Transverse colon (tissue), 4 donors: ENCODE measurements at regions not wholly inside any gene's neighbourhood (a gene's known extent, or its start where the extent isn't known, plus 50 kb on each side); places are given as distances from the start of the nearest gene placed in this dataset.

ENCODE experiments used
- DNase-seq: peaks from one replicate; pipeline ENCODE4 v3.0.0-alpha.2; 2019
- H3K27ac ChIP-seq, 4 donors: fragments of 200-600 bp; sonication (generic); 2 replicates each; pipeline ENCODE4 v1.5.1; 2016 to 2018; ENCODE audit warnings: inconsistent platforms in 4 of 4
- H3K27me3 ChIP-seq: fragments of 200-600 bp; sonication (generic); 2 replicates; pipeline ENCODE4 v1.5.1; 2017; ENCODE audit warnings: inconsistent platforms
- H3K36me3 ChIP-seq, 4 donors: fragments of 200-600 bp; sonication (generic); 2 replicates each; pipeline ENCODE4 v1.5.1; 2017 to 2019; ENCODE audit warnings: inconsistent platforms in 4 of 4
- H3K4me1 ChIP-seq, 4 donors: fragments of 200-600 bp; sonication (generic); 2 replicates each; pipeline ENCODE4 v1.5.1; 2017 to 2020; ENCODE audit warnings: inconsistent platforms in 4 of 4
- H3K4me3 ChIP-seq, 4 donors: fragments of 200-600 bp; sonication (generic); 1 replicate in 1 of 4; 2 replicates in 3 of 4; pipeline versions ENCODE4 v1.5.1 to v1.6.1; 2017 to 2019; ENCODE audit warnings: inconsistent platforms in 4 of 4
- H3K9me3 ChIP-seq, 2 donors: fragments of 200-600 bp; sonication (generic); 2 replicates each; pipeline ENCODE4 v1.5.1; 2017 to 2019; ENCODE audit warnings: inconsistent platforms in 2 of 2
- CTCF ChIP-seq, 5 experiments: fragments of 200-600 bp in 3 of 5; fragments of 450-650 bp in 2 of 5; sonication (generic) in 3 of 5; IDR thresholded peaks; 1 replicate in 2 of 5; 2 replicates in 3 of 5; pipeline ENCODE4 v1.5.1; 2016 to 2017; ENCODE audit warnings: antibody characterized with exemption in 5 of 5, inconsistent platforms in 3 of 5, mild to moderate bottlenecking in 2 of 5, moderate library complexity in 1 of 5
- EP300 ChIP-seq: sonication (generic); formaldehyde crosslinking; IDR thresholded peaks from one replicate; pipeline ENCODE4 v1.6.1; 2017; ENCODE audit warnings: antibody characterized with exemption, low read depth
- POLR2A ChIP-seq: fragments of 450-650 bp; IDR thresholded peaks from one replicate; pipeline ENCODE4 v1.6.1; 2016; ENCODE audit warnings: antibody characterized with exemption, mild to moderate bottlenecking, moderate library complexity
- POLR2AphosphoS5 ChIP-seq, 3 donors: sonication (generic); formaldehyde crosslinking; IDR thresholded peaks; one replicate each; pipeline ENCODE4 v1.6.1; 2016; ENCODE audit warnings: antibody characterized with exemption in 3 of 3
- WGBS, 2 donors: methylation state at CpG; one replicate each; pipeline ENCODE4 v1.1.5; 2018; ENCODE audit warnings: low coverage in 1 of 2; 5-methylcytosine and 5-hydroxymethylcytosine counted together
- in situ Hi-C, 4 donors: fragments of 200-750 bp; cut with MboI; loops; one replicate each; pipeline versions ENCODE4 v1.15.0 to v1.15.1; 2017; ENCODE audit warnings: low sequenced_read_pairs in 3 of 4, low pct_ligation_motif_present in 1 of 4, low pct_unique_long_range_greater_than_20kb in 1 of 4
- intact Hi-C: fragments of 100-400 bp; cut with DNase I; formaldehyde crosslinking; loops from one replicate; pipeline ENCODE4 v1.15.1; 2023; ENCODE audit warnings: low total_unique reads

DNA sequence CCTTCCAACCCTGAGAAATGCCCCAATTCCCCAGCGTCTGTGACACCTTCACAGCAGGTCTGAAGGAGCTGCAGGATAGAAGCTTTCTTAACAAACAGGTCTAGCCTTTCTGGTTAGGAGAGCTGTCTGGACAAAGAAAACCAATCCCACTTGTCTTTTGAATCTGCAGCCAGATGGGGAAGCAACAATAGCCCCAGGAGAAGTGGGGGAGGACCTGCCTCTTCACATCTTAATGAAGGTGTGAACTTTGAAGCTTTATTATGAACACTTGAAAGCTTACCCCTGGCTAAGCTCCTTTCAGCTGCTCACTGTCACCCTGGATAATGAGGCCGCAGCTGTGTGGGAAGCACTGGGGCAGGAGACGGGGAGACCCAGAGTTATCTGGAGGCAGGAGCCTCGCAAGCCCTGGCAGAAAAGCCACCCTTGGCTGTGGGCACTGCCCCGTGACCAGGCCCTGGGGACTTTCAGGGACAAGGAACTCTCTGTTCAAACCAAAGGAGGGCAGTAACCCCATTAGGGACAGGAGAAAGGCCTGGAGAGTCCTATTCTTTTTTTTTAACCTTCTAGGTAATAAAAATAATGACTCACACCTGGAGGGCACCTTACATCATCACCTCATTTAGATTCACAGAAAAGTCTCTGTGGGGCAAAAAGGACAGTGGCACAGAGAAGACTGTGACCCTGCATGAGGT is 151.8 kb upstream of the RAD23B start:
- in situ Hi-C loops: no loop called here
- Histone ChIP-seq H3K27me3 (no peaks in the 10 kb centered on the region), H3K9me3 (no peaks in the 10 kb centered on the region), H3K36me3 (no peaks in the 10 kb centered on the region), H3K27ac (no peak overlapping the region), H3K4me1 (peaks cover 0 to 8% (median 0%) of the 10 kb centered on the region in 4 donors), H3K4me3 (no peak overlapping the region)
- intact Hi-C loops: no loop called here
- no peak for DNase-seq
- 69 to 78% methylated on average over 5 of the region's 5 CpGs for WGBS, 2 donors
- no peak for TF ChIP-seq POLR2AphosphoS5 (IDR thresholded peaks at IDR 0.05)

DNA sequence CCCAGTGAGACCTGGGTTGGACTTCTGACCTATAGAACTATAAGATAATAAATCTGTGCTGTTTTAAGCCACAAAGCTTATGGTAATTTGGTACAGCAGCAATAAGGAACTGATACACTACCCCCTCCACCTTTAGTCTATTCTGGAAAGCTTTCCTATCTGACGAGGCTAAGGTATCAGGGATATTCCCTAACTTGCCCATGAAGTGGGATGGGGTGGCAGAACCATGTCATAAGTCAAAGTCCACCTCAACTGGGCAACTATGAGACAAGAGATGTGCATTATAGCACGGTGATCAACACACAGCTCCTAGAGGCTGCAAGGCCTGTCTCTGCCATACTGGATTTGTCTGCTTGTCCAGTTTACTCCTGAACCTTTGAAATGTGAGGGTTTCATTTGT is 146.8 kb upstream of the RAD23B start:
- peaks cover 0 to 14% (median 4%) of the 10 kb centered on the region in 4 donors for H3K4me1 ChIP-seq
- H3K27ac ChIP-seq: peak overlapping the region; percentile 7 to 70 (median 54)
- 44% methylated on average over 2 of the region's 2 CpGs; no CpG with 5 or more reads in 1 of the 2 donors for WGBS, 2 donors
- H3K9me3 ChIP-seq: no peaks in the 10 kb centered on the region
- no peak overlapping the region for H3K4me3 ChIP-seq
- DNase-seq: peak; percentile 53
- intact Hi-C loops: no loop called here
- no peaks in the 10 kb centered on the region for H3K36me3 ChIP-seq
- no peaks in the 10 kb centered on the region for H3K27me3 ChIP-seq
- peak in 1 of 3 donors; percentile 54 for TF ChIP-seq POLR2AphosphoS5 (IDR thresholded peaks at IDR 0.05)
- no peak for TF ChIP-seq POLR2A
- no peak for TF ChIP-seq CTCF (IDR thresholded peaks at IDR 0.05)
- no peak for TF ChIP-seq EP300
- in situ Hi-C loops: no loop called here

DNA sequence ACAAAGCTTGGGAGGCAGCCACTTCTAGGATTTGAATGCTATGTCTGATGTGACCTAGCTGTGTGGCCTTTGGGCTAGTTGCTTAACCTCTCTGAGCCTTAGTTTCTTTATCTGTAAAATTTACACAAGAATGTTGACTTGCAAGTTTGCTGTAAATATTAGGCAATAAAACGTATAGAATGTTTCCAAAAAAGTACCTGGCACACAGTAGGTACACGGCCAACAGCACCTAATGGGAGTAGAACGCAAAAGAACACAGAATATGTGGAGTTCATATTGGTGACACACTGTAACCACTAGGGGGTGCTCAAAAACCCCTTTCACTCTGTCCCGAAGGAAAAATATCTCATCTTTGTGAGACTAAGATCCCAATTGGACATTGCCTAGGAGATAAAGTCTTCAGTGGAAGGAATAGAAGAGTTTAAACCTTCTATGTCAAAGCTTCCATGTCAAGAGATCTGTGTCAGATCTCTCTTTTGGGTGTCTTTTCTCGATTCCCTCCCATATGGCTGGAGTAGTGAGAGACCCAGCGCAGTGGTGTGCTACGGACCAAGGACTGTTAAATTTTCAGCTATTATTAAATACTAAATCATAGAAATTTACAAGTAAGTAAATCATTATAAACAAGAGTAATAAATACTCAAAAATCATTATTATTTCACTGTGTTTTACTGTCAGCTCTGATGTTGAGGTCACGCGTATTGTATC is 145.4 kb upstream of the RAD23B start:
- intact Hi-C loops: no loop called here
- WGBS, 2 donors: 70 to 73% methylated on average over 9 of the region's 9 CpGs
- Histone ChIP-seq H3K36me3 (no peaks in the 10 kb centered on the region), H3K27ac (peak overlapping the region in 2 of 4 donors; percentile 56 to 70), H3K27me3 (no peaks in the 10 kb centered on the region), H3K9me3 (no peaks in the 10 kb centered on the region), H3K4me1 (peaks cover 0 to 24% (median 12%) of the 10 kb centered on the region in 4 donors), H3K4me3 (no peak overlapping the region)
- in situ Hi-C loops: no loop called here
- TF ChIP-seq CTCF (IDR thresholded peaks at IDR 0.05) (peak; percentile 45 to 71 (median 65)), POLR2A (no peak), EP300 (no peak), POLR2AphosphoS5 (IDR thresholded peaks at IDR 0.05) (no peak)
- no peak for DNase-seq

- intact Hi-C loops (no loop called here), in situ Hi-C loops (no loop called here)
- Histone ChIP-seq H3K9me3 (no peaks in the 10 kb centered on the region), H3K27ac (no peak overlapping the region), H3K4me3 (no peak overlapping the region), H3K27me3 (no peaks in the 10 kb centered on the region), H3K4me1 (peaks cover 0 to 32% (median 19%) of the 10 kb centered on the region in 4 donors), H3K36me3 (no peaks in the 10 kb centered on the region)
- no peak for TF ChIP-seq EP300
- TF ChIP-seq POLR2AphosphoS5 (IDR thresholded peaks at IDR 0.05): no peak
- TF ChIP-seq POLR2A: no peak
- TF ChIP-seq CTCF (IDR thresholded peaks at IDR 0.05): no peak
- 60 to 65% methylated on average over 3 to 4 of the region's 5 CpGs for WGBS, 2 donors
- DNase-seq: no peak
These were observed 144.7 kb upstream of the RAD23B start for GRCh38 chr9:107138261-107138992.
